T-cell (primary cell): ENCODE measurements at regions not wholly inside any gene's neighbourhood (a gene's known extent, or its start where the extent isn't known, plus 50 kb on each side); places are given as distances from the start of the nearest gene placed in this dataset.

Experiments used
- ATAC-seq, 4 experiments: fragments of 200-7000 bp in 3 of 4; fragments of 150-1000 bp in 1 of 4; cut with Tn5 transposase; replicated peaks in 1 of 4; 1 replicate in 3 of 4; 2 replicates in 1 of 4; pipeline ENCODE4 v1.10.0; 2021; ENCODE audit warnings: moderate library complexity in 3 of 4, mild to moderate bottlenecking in 2 of 4, moderate number of reproducible peaks in 1 of 4
- CTCF ChIA-PET, 2 donors: fragments of 300-600 bp; sonication (Branson Sonifier 250); formaldehyde crosslinking; loops; one replicate each; lab custom pipeline; 2022; ENCODE audit warnings: antibody characterized with exemption in 2 of 2; lab: Charles Lee
- POLR2A ChIA-PET, 2 donors: fragments of 300-600 bp; sonication (Branson Sonifier 250); formaldehyde crosslinking; loops; one replicate each; lab custom pipeline; 2022; ENCODE audit warnings: antibody characterized with exemption in 2 of 2; lab: Charles Lee
- DNase-seq, 35 experiments: peaks; one replicate each; pipeline versions ENCODE4 v3.0.0 to v3.0.0-alpha.2; 2013 to 2023
- H3K27ac ChIP-seq: one replicate; pipeline ENCODE4 v1.5.1; 2013; ENCODE audit warnings: low read length
- H3K27me3 ChIP-seq, 2 experiments: replicated peaks in 1 of 2; 1 replicate in 1 of 2; 2 replicates in 1 of 2; pipeline versions ENCODE4 v1.6.1 to v1.7.0; 2013; ENCODE audit warnings: low read length in 1 of 2, mixed read lengths in 1 of 2; ENCODE audit not compliant: control insufficient read depth in 2 of 2, insufficient read depth in 2 of 2; ENCODE audit errors: extremely low read depth in 1 of 2
- H3K36me3 ChIP-seq, 2 donors: 1 replicate in 1 of 2; 2 replicates in 1 of 2; pipeline versions ENCODE4 v1.6.1 to v1.7.0; 2013; ENCODE audit warnings: low read length in 1 of 2; ENCODE audit not compliant: control insufficient read depth in 2 of 2, insufficient read depth in 1 of 2; ENCODE audit errors: extremely low read depth in 1 of 2
- H3K4me1 ChIP-seq, 2 experiments: 1 replicate in 1 of 2; 2 replicates in 1 of 2; pipeline versions ENCODE4 v1.6.1 to v1.7.0; 2013; ENCODE audit warnings: low read length in 2 of 2, mixed read lengths in 1 of 2; ENCODE audit not compliant: insufficient read depth in 2 of 2, control insufficient read depth in 1 of 2; ENCODE audit errors: extremely low read depth in 1 of 2
- H3K4me3 ChIP-seq, 2 donors: 1 replicate in 1 of 2; 2 replicates in 1 of 2; pipeline versions ENCODE4 v1.5.1 to v1.7.0; 2013; ENCODE audit warnings: mild to moderate bottlenecking in 2 of 2, low read length in 1 of 2, moderate library complexity in 1 of 2; ENCODE audit not compliant: control insufficient read depth in 1 of 2; ENCODE audit errors: extremely low read depth in 1 of 2
- H3K9me3 ChIP-seq: 2 replicates; pipeline ENCODE4 v1.7.0; 2013
- H3K27ac Mint-ChIP-seq, 2 donors: one replicate each; pipeline ENCODE4 v1.8.0; 2020 to 2021; ENCODE audit warnings: mild to moderate bottlenecking in 2 of 2, mixed read lengths in 2 of 2
- H3K27me3 Mint-ChIP-seq, 2 donors: one replicate each; pipeline ENCODE4 v1.8.0; 2021 to 2022; ENCODE audit warnings: mixed read lengths in 2 of 2
- H3K36me3 Mint-ChIP-seq: one replicate; pipeline ENCODE4 v1.8.0; 2021; ENCODE audit warnings: mixed read lengths
- H3K4me1 Mint-ChIP-seq, 3 donors: one replicate each; pipeline ENCODE4 v1.8.0; 2020 to 2022; ENCODE audit warnings: mixed read lengths in 3 of 3, mild to moderate bottlenecking in 1 of 3
- H3K4me3 Mint-ChIP-seq, 3 donors: one replicate each; pipeline ENCODE4 v1.8.0; 2020 to 2022; ENCODE audit warnings: mild to moderate bottlenecking in 3 of 3, mixed read lengths in 3 of 3, moderate library complexity in 3 of 3
- H3K9me3 Mint-ChIP-seq, 3 donors: one replicate each; pipeline ENCODE4 v1.8.0; 2020 to 2022; ENCODE audit warnings: mixed read lengths in 3 of 3
- WGBS: methylation state at CpG from one replicate; pipeline ENCODE4 v1.1.5; 2013; ENCODE audit warnings: missing lambda C conversion rate; ENCODE audit not compliant: insufficient coverage; 5-methylcytosine and 5-hydroxymethylcytosine counted together

GRCh38 chr1:184210862-184211261, 159.3 kb downstream of the TSEN15 start:
- CTCF ChIA-PET = no interaction called here
- WGBS = 100% methylated on average over 3 of the region's 6 CpGs
- Mint-ChIP-seq H3K27ac (no peak overlapping the region), H3K4me3 (no peak overlapping the region), H3K27me3 (peaks cover 18 to 20% of the 10 kb centered on the region in 2 donors), H3K36me3 (no peaks in the 10 kb centered on the region), H3K4me1 (no peaks in the 10 kb centered on the region), H3K9me3 (no peaks in the 10 kb centered on the region)
- Histone ChIP-seq H3K9me3 (no peaks in the 10 kb centered on the region), H3K36me3 (no peaks in the 10 kb centered on the region), H3K27ac (no peak overlapping the region), H3K27me3 (peaks cover 0 to 4% of the 10 kb centered on the region in 2 experiments), H3K4me3 (no peak overlapping the region), H3K4me1 (no peaks in the 10 kb centered on the region)
- no peak for DNase-seq
- no peak for ATAC-seq
- POLR2A ChIA-PET = no interaction called here

DNA sequence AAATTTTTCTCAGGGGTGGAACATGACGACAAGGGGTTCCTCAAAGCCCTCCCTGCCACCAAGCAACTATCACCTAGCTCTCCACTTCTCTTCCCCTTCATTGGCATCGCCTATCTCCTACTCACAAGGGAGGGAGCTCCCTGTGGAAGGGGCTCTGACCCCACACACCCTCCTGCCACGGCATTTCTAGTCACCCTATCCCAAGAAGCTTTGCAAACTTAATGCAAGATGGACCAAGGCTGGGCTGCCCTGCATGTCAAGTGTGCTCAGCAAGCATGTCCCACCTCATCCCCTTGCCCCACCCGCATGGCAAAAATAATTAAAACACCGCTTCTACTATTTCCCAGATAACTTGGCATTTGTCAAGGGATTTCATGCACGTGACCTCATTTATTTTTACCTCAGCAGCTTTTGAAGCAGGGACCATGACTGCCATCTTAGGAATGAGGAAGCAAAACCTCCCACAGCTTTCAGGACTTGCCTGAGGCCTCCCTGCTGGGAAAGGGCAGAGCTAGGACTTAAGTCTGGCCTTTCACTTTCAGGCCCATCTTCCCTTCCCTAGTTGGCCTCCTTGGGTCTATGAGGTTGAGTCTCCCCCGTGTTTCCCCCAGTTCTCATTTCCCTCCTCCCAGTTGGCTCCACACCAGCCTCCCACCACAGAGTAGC, 161.3 kb downstream of the TSEN15 start:
- no peaks in the 10 kb centered on the region for H3K36me3 ChIP-seq
- H3K4me1 Mint-ChIP-seq = no peaks in the 10 kb centered on the region
- DNase-seq (no peak), ATAC-seq (no peak)
- no peak overlapping the region for H3K27ac Mint-ChIP-seq
- no peaks in the 10 kb centered on the region for H3K4me1 ChIP-seq
- ChIA-PET CTCF (interaction anchor here in 1 of 2 donors (0.7 kb wide), 1 partner anchor 141 kb away, joined by 3 read pairs; no protein-coding TSS in a partner anchor), POLR2A (interaction anchor here in 1 of 2 donors (0.9 kb wide), 1 partner anchor 350 kb away, joined by 4 read pairs; no protein-coding TSS in a partner anchor)
- no peak overlapping the region for H3K4me3 ChIP-seq
- H3K27me3 Mint-ChIP-seq = peaks cover 15 to 27% of the 10 kb centered on the region in 2 donors
- no peak overlapping the region for H3K27ac ChIP-seq
- no peaks in the 10 kb centered on the region for H3K9me3 Mint-ChIP-seq
- no peaks in the 10 kb centered on the region for H3K36me3 Mint-ChIP-seq
- no peaks in the 10 kb centered on the region for H3K9me3 ChIP-seq
- H3K4me3 Mint-ChIP-seq = no peak overlapping the region
- H3K27me3 ChIP-seq = peaks cover 0 to 4% of the 10 kb centered on the region in 2 experiments
- 85% methylated on average over 4 of the region's 7 CpGs for WGBS

DNA sequence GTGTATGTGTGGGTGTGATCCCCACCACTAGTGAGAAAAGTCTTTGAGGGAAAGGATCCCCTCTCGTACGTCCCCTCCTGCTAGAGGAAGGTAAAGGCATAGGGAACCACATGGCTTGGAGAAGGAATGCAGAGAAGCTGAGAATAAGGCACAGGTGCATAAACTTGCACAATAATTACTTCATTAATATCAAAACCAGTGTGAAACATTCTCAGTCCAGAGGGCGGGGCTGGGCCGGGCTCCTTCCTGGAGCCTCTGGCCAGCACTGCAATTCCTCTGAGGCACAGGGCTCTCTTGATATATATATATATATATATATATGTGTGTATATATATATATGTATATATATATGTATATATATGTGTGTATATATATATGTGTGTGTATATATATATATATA, 162.6 kb downstream of the TSEN15 start:
- Mint-ChIP-seq H3K4me1 (no peaks in the 10 kb centered on the region), H3K27me3 (peaks cover 10 to 26% of the 10 kb centered on the region in 2 donors), H3K27ac (no peak overlapping the region), H3K4me3 (no peak overlapping the region), H3K36me3 (no peaks in the 10 kb centered on the region), H3K9me3 (no peaks in the 10 kb centered on the region)
- ATAC-seq (no peak), DNase-seq (no peak)
- Histone ChIP-seq H3K27ac (no peak overlapping the region), H3K4me3 (no peak overlapping the region), H3K36me3 (no peaks in the 10 kb centered on the region), H3K27me3 (peaks cover 0 to 4% of the 10 kb centered on the region in 2 experiments), H3K4me1 (no peaks in the 10 kb centered on the region), H3K9me3 (no peaks in the 10 kb centered on the region)
- POLR2A ChIA-PET = no interaction called here
- CTCF ChIA-PET = no interaction called here
- no CpG with 5 or more reads among the region's 4 CpGs for WGBS

DNA sequence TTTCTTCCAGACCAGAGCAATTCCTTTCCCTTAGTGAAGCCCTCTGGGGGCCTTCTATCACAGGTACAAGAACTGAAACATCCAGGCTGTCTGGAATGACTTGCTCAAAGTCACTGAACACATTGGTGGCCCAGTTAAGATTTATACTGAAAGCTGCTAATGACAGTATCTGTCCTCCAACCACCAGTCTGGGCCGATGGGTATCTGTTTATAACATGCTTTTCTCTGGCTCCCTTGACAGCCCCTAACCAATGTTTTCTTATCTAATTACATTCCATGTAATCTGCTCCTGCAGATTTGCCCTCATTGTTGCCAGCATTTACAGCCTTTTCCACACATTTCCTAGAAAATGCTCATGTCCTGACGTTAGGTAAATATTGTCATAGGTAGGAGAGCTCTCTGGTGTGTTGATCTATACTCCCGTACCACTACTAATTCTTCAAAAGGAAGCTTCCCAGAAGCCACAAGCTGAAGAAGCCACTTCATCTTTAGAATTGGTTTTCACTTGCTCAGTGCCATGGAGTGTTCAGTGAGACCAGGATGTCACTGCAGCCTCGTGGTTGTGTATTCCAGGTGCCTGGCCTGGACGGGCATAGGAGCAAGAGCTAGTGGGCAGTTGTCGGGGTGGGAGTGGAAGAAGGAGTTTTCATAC, 163.9 kb downstream of the TSEN15 start:
- H3K4me3 Mint-ChIP-seq = no peak overlapping the region
- WGBS = 69% methylated on average over 4 of the region's 6 CpGs
- Histone ChIP-seq H3K27me3 (peaks cover 0 to 4% of the 10 kb centered on the region in 2 experiments), H3K4me3 (no peak overlapping the region), H3K4me1 (no peaks in the 10 kb centered on the region), H3K27ac (no peak overlapping the region), H3K36me3 (no peaks in the 10 kb centered on the region), H3K9me3 (no peaks in the 10 kb centered on the region)
- ATAC-seq = no peak
- no peak overlapping the region for H3K27ac Mint-ChIP-seq
- peaks cover 10 to 26% of the 10 kb centered on the region in 2 donors for H3K27me3 Mint-ChIP-seq
- CTCF ChIA-PET = interaction anchor here in 1 of 2 donors (0.6 to 1.3 kb wide), 2 partner anchors 9 to 1087 kb away, joined by 3 to 5 read pairs; no protein-coding TSS in a partner anchor
- H3K4me1 Mint-ChIP-seq = no peaks in the 10 kb centered on the region
- POLR2A ChIA-PET = no interaction called here
- H3K36me3 Mint-ChIP-seq = no peaks in the 10 kb centered on the region
- DNase-seq = no peak
- no peaks in the 10 kb centered on the region for H3K9me3 Mint-ChIP-seq

- POLR2A ChIA-PET = no interaction called here
- no peaks in the 10 kb centered on the region for H3K4me1 ChIP-seq
- no peaks in the 10 kb centered on the region for H3K9me3 Mint-ChIP-seq
- H3K27ac Mint-ChIP-seq = no peak overlapping the region
- no peak for ATAC-seq
- H3K4me3 Mint-ChIP-seq = no peak overlapping the region
- CTCF ChIA-PET = interaction anchor here in 1 of 2 donors (0.5 kb wide), 1 partner anchor 1090 kb away, joined by 3 read pairs; no protein-coding TSS in a partner anchor
- H3K9me3 ChIP-seq = no peaks in the 10 kb centered on the region
- no peak overlapping the region for H3K27ac ChIP-seq
- peaks cover 0 to 2% of the 10 kb centered on the region in 2 experiments for H3K27me3 ChIP-seq
- no peak overlapping the region for H3K4me3 ChIP-seq
- no peak for DNase-seq
- H3K36me3 ChIP-seq = no peaks in the 10 kb centered on the region
- 100% methylated on average over 1 of the region's 5 CpGs for WGBS
- peaks cover 0 to 2% (median 0%) of the 10 kb centered on the region in 3 donors for H3K4me1 Mint-ChIP-seq
- peaks cover 11 to 26% of the 10 kb centered on the region in 2 donors for H3K27me3 Mint-ChIP-seq
- H3K36me3 Mint-ChIP-seq = no peaks in the 10 kb centered on the region
Measured at GRCh38 chr1:184218458-184219075, 167.0 kb downstream of the TSEN15 start.

DNA sequence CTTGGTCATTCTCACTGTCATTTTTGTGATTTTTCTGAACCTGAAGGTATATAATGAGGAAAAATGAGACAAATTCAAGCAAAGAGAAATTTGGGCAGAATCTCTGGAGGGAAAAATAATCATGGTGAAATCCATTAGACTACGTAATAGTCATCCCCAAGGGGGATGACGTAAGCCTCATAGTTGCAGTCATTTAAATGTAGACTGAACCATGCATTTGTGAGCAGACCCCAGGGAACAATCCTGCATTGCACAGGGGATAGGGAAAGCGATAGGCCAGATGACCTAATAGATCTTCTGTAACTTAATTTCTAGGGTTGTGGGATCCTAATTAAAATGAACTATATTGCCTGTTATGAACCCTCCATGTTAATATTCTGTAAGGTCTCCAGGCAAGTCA, 167.4 kb upstream of the C1orf21 start:
- H3K36me3 Mint-ChIP-seq = no peaks in the 10 kb centered on the region
- no peak overlapping the region for H3K4me3 Mint-ChIP-seq
- Histone ChIP-seq H3K4me1 (no peaks in the 10 kb centered on the region), H3K4me3 (no peak overlapping the region), H3K36me3 (no peaks in the 10 kb centered on the region), H3K9me3 (no peaks in the 10 kb centered on the region), H3K27me3 (no peaks in the 10 kb centered on the region), H3K27ac (no peak overlapping the region)
- no peak for DNase-seq
- ChIA-PET POLR2A (no interaction called here), CTCF (no interaction called here)
- H3K27me3 Mint-ChIP-seq = peaks cover 10 to 28% of the 10 kb centered on the region in 2 donors
- 100% methylated on average over 2 of the region's 3 CpGs for WGBS
- peaks cover 0 to 2% (median 0%) of the 10 kb centered on the region in 3 donors for H3K4me1 Mint-ChIP-seq
- ATAC-seq = no peak
- no peak overlapping the region for H3K27ac Mint-ChIP-seq
- no peaks in the 10 kb centered on the region for H3K9me3 Mint-ChIP-seq
